Breast epithelium (tissue), 3 donors: ENCODE measurements at regions not wholly inside any gene's neighbourhood (a gene's known extent, or its start where the extent isn't known, plus 50 kb on each side); places are given as distances from the start of the nearest gene placed in this dataset.

Experiments
- CTCF ChIP-seq, 3 donors: fragments of 450-650 bp; IDR thresholded peaks; one replicate each; pipeline ENCODE4 v1.5.1; 2016 to 2017; ENCODE audit warnings: antibody characterized with exemption in 3 of 3, mild to moderate bottlenecking in 3 of 3, moderate library complexity in 3 of 3
- POLR2AphosphoS5 ChIP-seq, 3 donors: sonication (generic); formaldehyde crosslinking; IDR thresholded peaks; one replicate each; pipeline ENCODE4 v1.6.1; 2017; ENCODE audit warnings: antibody characterized with exemption in 3 of 3

- TF ChIP-seq CTCF (IDR thresholded peaks at IDR 0.05), result no peak
- no peak for TF ChIP-seq POLR2AphosphoS5 (IDR thresholded peaks at IDR 0.05)
Measured at GRCh38 chr6:77133031-77133430, 330.3 kb downstream of the HTR1B start.
